VCaP (cell line): ENCODE measurements at regions not wholly inside any gene's neighbourhood (a gene's known extent, or its start where the extent isn't known, plus 50 kb on each side); places are given as distances from the start of the nearest gene placed in this dataset.

ENCODE experiments used
- H3K27ac ChIP-seq: fragments of 450-650 bp; 2 replicates; pipeline ENCODE4 v1.5.1; 2017
- CTCF ChIP-seq: fragments of 450-650 bp; conservative IDR thresholded peaks from 2 replicates; pipeline ENCODE4 v1.5.1; 2017; ENCODE audit warnings: mild to moderate bottlenecking, moderate library complexity

GRCh38 chr2:8268172-8268783 lies 413.6 kb upstream of the ID2 start:
- H3K27ac ChIP-seq = no peak overlapping the region
- TF ChIP-seq CTCF = no peak

- TF ChIP-seq CTCF = no peak
- no peak overlapping the region for H3K27ac ChIP-seq
These were observed 411.2 kb upstream of the ID2 start for GRCh38 chr2:8270699-8271098.

GRCh38 chr2:8271461-8271860 lies 410.4 kb upstream of the ID2 start:
- H3K27ac ChIP-seq = no peak overlapping the region
- no peak for TF ChIP-seq CTCF

GRCh38 chr2:8276026-8276425 lies 405.8 kb upstream of the ID2 start:
- no peak for TF ChIP-seq CTCF
- H3K27ac ChIP-seq = no peak overlapping the region

- no peak overlapping the region for H3K27ac ChIP-seq
- no peak for TF ChIP-seq CTCF
These were observed 403.8 kb upstream of the ID2 start for GRCh38 chr2:8277921-8278571.

GRCh38 chr2:8278709-8279354 lies 403.0 kb upstream of the ID2 start:
- H3K27ac ChIP-seq = no peak overlapping the region
- TF ChIP-seq CTCF = no peak

GRCh38 chr2:8279506-8279905 lies 402.4 kb upstream of the ID2 start:
- no peak for TF ChIP-seq CTCF
- no peak overlapping the region for H3K27ac ChIP-seq
